ENCODE measurements at regions not wholly inside any gene's neighbourhood (a gene's known extent, or its start where the extent isn't known, plus 50 kb on each side); places are given as distances from the start of the nearest gene placed in this dataset.

GRCh38 chr16:73192232-73192894, 144.4 kb upstream of the ZFHX3 start:
- DNase-seq, result no peak
- Mint-ChIP-seq H3K4me1 (peaks cover 4% of the 10 kb centered on the region), H3K27me3 (ENCODE audit: insufficient read depth) (peaks cover 75% of the 10 kb centered on the region), H3K4me3 (no peak overlapping the region), H3K27ac (no peak overlapping the region), H3K9me3 (no peaks in the 10 kb centered on the region), H3K36me3 (ENCODE audit: low read depth) (no peaks in the 10 kb centered on the region)
- H3K36me3 ChIP-seq (ENCODE audit: control insufficient read depth, insufficient read depth, low read length), result no peaks in the 10 kb centered on the region
- no peak overlapping the region for H3K4me3 ChIP-seq (ENCODE audit: low read length)
- H3K9me3 ChIP-seq (ENCODE audit: control insufficient read depth, low read length), result no peaks in the 10 kb centered on the region
- no peak overlapping the region for H3K27ac ChIP-seq (ENCODE audit: low read depth, low read length)
- 79 to 92% methylated on average over 14 to 19 of the region's 19 CpGs for WGBS, 2 experiments (ENCODE audit: insufficient coverage in 1 of 2, insufficient read length in 1 of 2)
- peaks cover 48% of the 10 kb centered on the region for H3K27me3 ChIP-seq (ENCODE audit: control insufficient read depth, insufficient read depth, low read length, poor library complexity, severe bottlenecking)
- H3K4me1 ChIP-seq (ENCODE audit: control insufficient read depth, insufficient read depth, low read length), result no peaks in the 10 kb centered on the region
- H3K9ac ChIP-seq (ENCODE audit: extremely low read depth, low read length, poor library complexity, severe bottlenecking), result no peak overlapping the region
- TF ChIP-seq, protein P1, sequence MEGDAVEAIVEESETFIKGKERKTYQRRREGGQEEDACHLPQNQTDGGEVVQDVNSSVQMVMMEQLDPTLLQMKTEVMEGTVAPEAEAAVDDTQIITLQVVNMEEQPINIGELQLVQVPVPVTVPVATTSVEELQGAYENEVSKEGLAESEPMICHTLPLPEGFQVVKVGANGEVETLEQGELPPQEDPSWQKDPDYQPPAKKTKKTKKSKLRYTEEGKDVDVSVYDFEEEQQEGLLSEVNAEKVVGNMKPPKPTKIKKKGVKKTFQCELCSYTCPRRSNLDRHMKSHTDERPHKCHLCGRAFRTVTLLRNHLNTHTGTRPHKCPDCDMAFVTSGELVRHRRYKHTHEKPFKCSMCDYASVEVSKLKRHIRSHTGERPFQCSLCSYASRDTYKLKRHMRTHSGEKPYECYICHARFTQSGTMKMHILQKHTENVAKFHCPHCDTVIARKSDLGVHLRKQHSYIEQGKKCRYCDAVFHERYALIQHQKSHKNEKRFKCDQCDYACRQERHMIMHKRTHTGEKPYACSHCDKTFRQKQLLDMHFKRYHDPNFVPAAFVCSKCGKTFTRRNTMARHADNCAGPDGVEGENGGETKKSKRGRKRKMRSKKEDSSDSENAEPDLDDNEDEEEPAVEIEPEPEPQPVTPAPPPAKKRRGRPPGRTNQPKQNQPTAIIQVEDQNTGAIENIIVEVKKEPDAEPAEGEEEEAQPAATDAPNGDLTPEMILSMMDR (conservative IDR thresholded peaks at IDR 0.05), result no peak

DNA sequence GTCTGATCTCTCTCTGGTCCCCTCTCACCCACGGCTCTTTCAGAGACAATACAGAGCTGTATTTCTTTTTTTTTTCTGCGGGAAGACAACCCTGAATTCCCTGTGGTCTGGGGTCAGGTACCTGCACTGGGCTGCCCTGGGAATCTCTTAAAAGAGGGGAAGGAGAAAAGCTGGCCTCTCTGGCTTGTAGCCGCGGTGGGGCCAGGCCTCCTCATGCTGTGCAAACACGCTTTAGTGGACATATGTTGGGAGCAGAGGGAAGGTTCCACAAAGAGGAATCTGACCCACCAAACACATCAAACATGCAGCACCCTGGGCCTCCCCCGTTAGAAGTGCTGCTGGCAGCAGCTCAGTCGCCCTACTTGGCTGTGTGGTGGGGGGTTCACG, 143.7 kb upstream of the ZFHX3 start:
- Histone ChIP-seq H3K4me1 (ENCODE audit: control insufficient read depth, insufficient read depth, low read length) (no peaks in the 10 kb centered on the region), H3K27ac (ENCODE audit: low read depth, low read length) (no peak overlapping the region), H3K36me3 (ENCODE audit: control insufficient read depth, insufficient read depth, low read length) (no peaks in the 10 kb centered on the region), H3K9ac (ENCODE audit: extremely low read depth, low read length, poor library complexity, severe bottlenecking) (no peak overlapping the region), H3K27me3 (ENCODE audit: control insufficient read depth, insufficient read depth, low read length, poor library complexity, severe bottlenecking) (peaks cover 48% of the 10 kb centered on the region), H3K9me3 (ENCODE audit: control insufficient read depth, low read length) (no peaks in the 10 kb centered on the region), H3K4me3 (ENCODE audit: low read length) (no peak overlapping the region)
- no peaks in the 10 kb centered on the region for H3K36me3 Mint-ChIP-seq (ENCODE audit: low read depth)
- WGBS, 2 experiments (ENCODE audit: insufficient coverage in 1 of 2, insufficient read length in 1 of 2), result 87 to 91% methylated on average over 4 to 6 of the region's 8 CpGs
- H3K27ac Mint-ChIP-seq, result no peak overlapping the region
- no peak for DNase-seq
- TF ChIP-seq, protein P1 (conservative IDR thresholded peaks at IDR 0.05), result no peak
- peaks cover 7% of the 10 kb centered on the region for H3K4me1 Mint-ChIP-seq
- no peaks in the 10 kb centered on the region for H3K9me3 Mint-ChIP-seq
- no peak overlapping the region for H3K4me3 Mint-ChIP-seq
- H3K27me3 Mint-ChIP-seq (ENCODE audit: insufficient read depth), result peaks cover 75% of the 10 kb centered on the region

DNA sequence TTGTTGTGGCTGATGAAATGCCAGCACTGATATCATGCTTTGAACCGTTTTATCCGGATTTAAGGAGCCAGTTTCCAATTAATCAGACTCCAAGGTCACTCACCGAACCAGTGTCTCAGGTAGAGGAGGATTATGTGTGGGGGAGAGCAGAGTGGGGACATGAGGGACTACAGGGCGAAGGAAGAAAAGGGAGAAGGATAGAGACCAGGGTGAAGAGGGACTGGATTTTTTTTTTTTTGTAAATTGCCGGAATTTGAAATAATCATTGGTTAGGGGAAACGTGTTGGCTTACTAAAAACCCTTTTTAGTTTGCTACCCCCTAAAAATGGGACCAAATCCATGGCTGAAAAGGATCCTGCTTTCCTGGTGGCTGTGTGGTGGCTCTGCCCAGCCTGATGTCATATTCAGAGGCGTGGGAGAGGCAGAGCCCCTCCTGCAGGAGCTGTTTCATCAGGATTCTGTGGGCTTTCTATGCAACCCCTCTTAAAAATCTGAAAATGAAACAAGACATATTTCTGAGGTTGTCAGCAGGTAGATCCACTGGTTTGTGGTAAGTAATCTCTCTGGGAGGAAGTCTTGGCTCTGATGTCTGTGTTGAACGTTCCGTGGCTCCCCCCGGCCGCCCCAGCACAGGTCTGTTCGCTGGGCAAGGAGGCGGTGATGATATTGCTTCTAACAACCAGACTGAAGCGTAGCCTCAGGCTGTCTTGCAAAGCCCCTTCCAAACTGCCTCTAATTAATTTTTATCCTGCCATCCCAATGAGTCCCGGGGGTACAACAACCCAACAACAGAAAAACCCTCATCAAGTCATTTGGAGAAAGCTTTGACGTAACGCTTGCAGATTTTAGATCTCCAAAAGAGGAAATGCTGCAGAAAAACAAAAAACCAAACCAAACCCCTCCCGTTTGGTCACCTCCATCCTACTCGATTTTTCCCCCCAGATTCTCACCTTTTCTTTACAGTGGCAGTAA, 143.0 kb upstream of the ZFHX3 start:
- H3K9me3 Mint-ChIP-seq, result no peaks in the 10 kb centered on the region
- no peak overlapping the region for H3K4me3 ChIP-seq (ENCODE audit: low read length)
- TF ChIP-seq, protein P1 (conservative IDR thresholded peaks at IDR 0.05), result no peak

More for the DNA sequence above, 143.0 kb upstream of the ZFHX3 start:
- Histone ChIP-seq H3K9me3 (ENCODE audit: control insufficient read depth, low read length) (no peaks in the 10 kb centered on the region), H3K27ac (ENCODE audit: low read depth, low read length) (no peak overlapping the region), H3K9ac (ENCODE audit: extremely low read depth, low read length, poor library complexity, severe bottlenecking) (no peak overlapping the region), H3K36me3 (ENCODE audit: control insufficient read depth, insufficient read depth, low read length) (no peaks in the 10 kb centered on the region), H3K4me1 (ENCODE audit: control insufficient read depth, insufficient read depth, low read length) (no peaks in the 10 kb centered on the region), H3K27me3 (ENCODE audit: control insufficient read depth, insufficient read depth, low read length, poor library complexity, severe bottlenecking) (peaks cover 48% of the 10 kb centered on the region)
- WGBS, 2 experiments (ENCODE audit: insufficient coverage in 1 of 2, insufficient read length in 1 of 2), result 88 to 89% methylated on average over 18 to 19 of the region's 19 CpGs
- Mint-ChIP-seq H3K36me3 (ENCODE audit: low read depth) (no peaks in the 10 kb centered on the region), H3K4me1 (peaks cover 7% of the 10 kb centered on the region), H3K27ac (no peak overlapping the region), H3K4me3 (no peak overlapping the region), H3K27me3 (ENCODE audit: insufficient read depth) (peaks cover 68% of the 10 kb centered on the region)
- no peak for DNase-seq

All from endodermal cell (in vitro differentiated cells).